ENCODE measurements at regions not wholly inside any gene's neighbourhood (a gene's known extent, or its start where the extent isn't known, plus 50 kb on each side); places are given as distances from the start of the nearest gene placed in this dataset.
"Not testable (repeated sequence)": the region's sequence is repeated elsewhere in the genome, so short reads cannot be mapped to it uniquely, and the experiment has no call there.

GRCh38 chr10:45515630-45516029, 141.6 kb downstream of the ALOX5 start:
- DNase-seq: no peak

- no peak for DNase-seq
Observed at GRCh38 chr10:45514291-45515270, 140.6 kb downstream of the ALOX5 start.

- DNase-seq: no peak
Observed at GRCh38 chr10:45513551-45513950, 139.5 kb downstream of the ALOX5 start.

- DNase-seq: not testable (repeated sequence)
Observed at GRCh38 chr10:45511926-45512325, 137.9 kb downstream of the ALOX5 start.

DNA sequence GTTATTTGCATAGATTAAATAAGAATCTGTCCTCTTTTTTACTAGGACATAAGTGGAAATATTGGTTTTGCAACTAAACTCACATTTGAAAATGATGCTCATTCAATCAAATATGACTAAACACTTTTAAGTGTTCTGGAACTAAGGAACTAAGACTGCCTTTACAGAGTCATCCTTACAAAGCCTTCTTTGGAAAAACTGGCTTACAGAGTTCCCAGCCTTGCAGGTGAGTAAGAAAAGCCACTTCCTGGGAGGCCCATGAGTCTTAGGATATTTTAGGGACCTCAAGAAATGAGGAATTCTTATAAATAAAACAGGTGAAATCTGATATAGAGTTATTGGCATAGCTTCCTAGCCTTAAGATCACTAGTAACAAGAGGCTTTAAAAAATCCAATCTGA, 135.5 kb downstream of the ALOX5 start:
- no peak for DNase-seq

DNA sequence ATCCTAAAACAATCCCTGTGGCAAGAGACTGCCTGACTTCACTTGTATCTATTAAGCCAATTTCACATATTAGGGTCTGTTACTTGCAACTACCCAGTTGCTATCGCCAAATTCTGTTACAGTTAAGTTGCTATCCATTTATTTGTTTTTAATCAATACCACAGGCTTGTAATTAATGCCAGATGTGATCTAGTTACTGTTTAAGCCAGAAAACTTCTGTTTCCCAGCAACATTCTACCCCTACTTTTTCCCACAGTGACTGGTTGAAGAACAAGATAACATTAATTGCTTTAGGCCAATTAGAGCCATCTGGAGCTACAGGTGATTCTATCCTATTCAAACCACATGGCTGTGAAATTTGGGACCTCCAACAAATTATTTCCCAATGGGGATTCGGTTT, 131.3 kb downstream of the ALOX5 start:
- no peak for DNase-seq

GRCh38 chr10:45502458-45502857, 128.4 kb downstream of the ALOX5 start:
- DNase-seq: no peak

DNA sequence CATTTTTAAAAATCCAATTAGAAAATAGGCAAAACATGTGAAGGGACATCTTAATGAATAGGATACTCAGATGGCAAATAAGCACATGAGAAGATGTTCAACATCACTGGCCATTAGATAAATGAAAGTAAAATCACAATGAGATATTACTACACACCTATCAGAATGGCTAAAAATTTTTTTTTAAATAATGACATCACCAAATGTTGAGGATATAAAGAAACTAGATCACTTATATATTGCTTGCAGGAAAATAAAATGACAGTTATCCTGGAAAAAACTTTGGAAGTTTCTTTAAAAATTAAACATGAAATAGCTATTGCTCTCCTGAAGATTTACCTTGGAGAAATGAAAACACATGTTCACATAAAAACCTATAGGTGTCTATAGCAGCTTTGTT, 127.8 kb downstream of the ALOX5 start:
- no peak for DNase-seq

GRCh38 chr10:45500798-45501197, 126.8 kb downstream of the ALOX5 start:
- no peak for DNase-seq

- no peak for DNase-seq
Observed at GRCh38 chr10:45500304-45500703, 126.3 kb downstream of the ALOX5 start.

- no peak for DNase-seq
Observed at GRCh38 chr10:45495438-45496152, 121.6 kb downstream of the ALOX5 start.

Measured in activated CD4-positive, alpha-beta T cell treated with anti-CD3 and anti-CD28 coated beads for 48 hours (primary cell).